Activated T-cell treated with anti-CD3 and anti-CD28 coated beads for 4 hours (primary cell): ENCODE measurements at regions not wholly inside any gene's neighbourhood (a gene's known extent, or its start where the extent isn't known, plus 50 kb on each side); places are given as distances from the start of the nearest gene placed in this dataset.

ENCODE experiments used
- DNase-seq: peaks from one replicate; pipeline ENCODE4 v3.0.0-alpha.2; 2020

GRCh38 chr17:79538291-79538690 is 72.6 kb downstream of the RBFOX3 start:
- DNase-seq: no peak

GRCh38 chr17:79537686-79538085 is 73.2 kb downstream of the RBFOX3 start:
- DNase-seq: no peak

- DNase-seq: no peak
These were observed 73.8 kb downstream of the RBFOX3 start for GRCh38 chr17:79537061-79537460.

GRCh38 chr17:79536212-79536840 is 74.5 kb downstream of the RBFOX3 start:
- no peak for DNase-seq

- no peak for DNase-seq
These were observed 75.2 kb downstream of the RBFOX3 start for GRCh38 chr17:79535728-79536025.

GRCh38 chr17:79534851-79535727 is 75.8 kb downstream of the RBFOX3 start:
- DNase-seq: no peak

- no peak for DNase-seq
These were observed 76.7 kb downstream of the RBFOX3 start for GRCh38 chr17:79534111-79534510.

- no peak for DNase-seq
These were observed 77.7 kb downstream of the RBFOX3 start for GRCh38 chr17:79533116-79533515.

- no peak for DNase-seq
These were observed 78.6 kb downstream of the RBFOX3 start for GRCh38 chr17:79532107-79532790.

GRCh38 chr17:79531191-79532095 is 79.4 kb downstream of the RBFOX3 start:
- DNase-seq: no peak

- no peak for DNase-seq
These were observed 80.3 kb downstream of the RBFOX3 start for GRCh38 chr17:79530361-79531105.

- no peak for DNase-seq
These were observed 81.2 kb downstream of the RBFOX3 start for GRCh38 chr17:79529661-79530081.

- DNase-seq: no peak
These were observed 82.2 kb downstream of the RBFOX3 start for GRCh38 chr17:79528592-79529125.

- DNase-seq: no peak
These were observed 83.5 kb downstream of the RBFOX3 start for GRCh38 chr17:79527306-79527705.

- DNase-seq: no peak
These were observed 84.8 kb downstream of the RBFOX3 start for GRCh38 chr17:79525793-79526677.

GRCh38 chr17:79524213-79525187 is 86.4 kb downstream of the RBFOX3 start:
- DNase-seq: no peak

GRCh38 chr17:79522414-79522813 is 88.4 kb downstream of the RBFOX3 start:
- no peak for DNase-seq

GRCh38 chr17:79521225-79521624 is 89.6 kb downstream of the RBFOX3 start:
- DNase-seq: no peak
